Adrenal gland (tissue), 5 donors: ENCODE measurements at regions not wholly inside any gene's neighbourhood (a gene's known extent, or its start where the extent isn't known, plus 50 kb on each side); places are given as distances from the start of the nearest gene placed in this dataset.

ENCODE experiments used
- CTCF ChIP-seq, 6 experiments: fragments of 450-650 bp in 4 of 6; fragments of 200-600 bp in 2 of 6; sonication (generic) in 1 of 6; IDR thresholded peaks; 1 replicate in 5 of 6; 2 replicates in 1 of 6; pipeline versions ENCODE4 v1.5.1 to v1.8.0; 2016 to 2021; ENCODE audit warnings: antibody characterized with exemption in 6 of 6, mild to moderate bottlenecking in 2 of 6, moderate library complexity in 1 of 6
- POLR2A ChIP-seq, 2 donors: fragments of 450-650 bp; IDR thresholded peaks; one replicate each; pipeline ENCODE4 v1.6.1; 2017; ENCODE audit warnings: antibody characterized with exemption in 2 of 2, mild to moderate bottlenecking in 2 of 2, moderate library complexity in 1 of 2
- donor health status: DM: no; HTN: no; CAD: no.

GRCh38 chr6:148289153-148289552 lies 53.5 kb upstream of the SASH1 start:
- TF ChIP-seq CTCF (IDR thresholded peaks at IDR 0.05) (no peak), POLR2A (IDR thresholded peaks at IDR 0.05) (no peak)
